ENCODE measurements at regions not wholly inside any gene's neighbourhood (a gene's known extent, or its start where the extent isn't known, plus 50 kb on each side); places are given as distances from the start of the nearest gene placed in this dataset.
"Not testable (repeated sequence)": the region's sequence is repeated elsewhere in the genome, so short reads cannot be mapped to it uniquely, and the experiment has no call there.

DNA sequence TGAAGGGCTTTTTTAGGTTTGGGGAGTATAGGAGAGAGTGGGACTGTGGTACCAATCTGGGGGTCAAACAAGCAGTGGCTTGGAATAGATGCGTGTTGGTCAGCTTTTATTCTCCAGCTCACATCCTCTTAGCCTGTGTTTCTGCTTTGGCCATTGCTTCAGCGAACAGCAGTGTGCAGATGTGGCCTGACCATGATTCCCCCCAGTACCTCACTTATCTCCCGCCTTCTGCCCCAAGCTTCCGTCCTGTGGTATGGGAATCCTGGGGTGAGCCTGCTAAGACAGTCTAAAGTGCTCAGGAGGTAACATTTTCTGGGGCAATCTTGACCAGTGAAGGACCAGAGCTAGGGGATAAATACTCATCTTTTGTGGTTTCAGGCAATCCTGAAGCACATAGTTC, 84.9 kb upstream of the TNP1 start:
- no peak for DNase-seq (ENCODE audit: low spot score)

DNA sequence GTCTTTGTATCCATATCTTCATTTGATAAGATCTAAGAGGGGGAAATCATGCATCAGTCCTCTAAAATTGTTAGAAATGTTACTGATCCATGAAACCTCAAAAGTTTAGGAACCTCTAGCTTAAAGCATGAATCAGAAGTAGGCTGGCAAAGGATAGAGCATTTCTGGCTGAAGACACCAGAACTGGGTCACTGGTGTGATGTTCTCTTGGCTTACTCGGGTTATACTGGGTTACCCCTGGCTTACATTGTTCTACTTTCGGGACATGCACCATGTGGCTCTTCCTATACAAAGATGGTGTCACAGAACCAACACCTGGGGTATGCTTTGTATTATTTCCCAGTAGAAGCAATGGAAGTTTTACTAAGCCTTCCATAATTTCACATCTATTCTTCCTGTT, 83.2 kb upstream of the TNP1 start:
- DNase-seq (ENCODE audit: low spot score): no peak

DNA sequence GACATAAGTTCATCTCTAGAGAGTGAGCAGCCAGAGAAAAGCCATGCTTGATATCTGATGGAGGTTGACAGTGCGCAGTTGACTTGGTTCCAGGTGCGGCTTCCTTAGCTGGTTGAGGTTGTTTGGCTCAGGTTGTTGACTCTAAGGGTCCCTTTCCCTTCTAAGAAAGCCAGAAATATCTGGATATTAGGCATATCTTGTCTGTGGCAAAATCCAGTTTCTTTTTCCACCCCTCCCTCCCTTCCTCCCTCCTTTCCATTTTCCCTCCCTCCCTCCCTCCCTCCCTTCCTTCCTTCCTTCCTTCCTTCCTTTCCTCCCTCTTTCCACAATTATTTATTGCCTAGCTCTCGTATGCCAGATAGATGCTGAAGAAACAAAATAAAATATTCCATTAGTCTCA, 82.6 kb upstream of the TNP1 start:
- no peak for DNase-seq (ENCODE audit: low spot score)

DNA sequence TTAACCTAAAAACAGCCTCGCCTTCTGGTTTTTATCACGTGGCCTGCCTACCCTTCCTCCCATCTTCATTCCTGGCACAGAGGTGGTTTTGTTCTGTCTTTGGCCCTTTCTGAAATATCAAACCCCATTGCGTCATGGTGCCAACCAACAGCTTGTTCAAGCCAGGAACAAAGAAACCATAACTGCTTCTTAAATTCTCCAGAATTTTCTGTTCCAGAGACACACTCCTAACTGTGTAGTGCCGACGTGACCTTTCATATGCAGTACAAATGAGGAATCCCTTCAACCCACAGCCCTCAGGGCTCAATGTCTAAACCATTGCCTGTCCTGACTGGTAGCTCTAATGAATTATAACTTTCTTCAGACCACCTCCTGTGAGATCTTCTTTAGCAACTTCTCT, 82.2 kb upstream of the TNP1 start:
- DNase-seq (ENCODE audit: low spot score): no peak

DNA sequence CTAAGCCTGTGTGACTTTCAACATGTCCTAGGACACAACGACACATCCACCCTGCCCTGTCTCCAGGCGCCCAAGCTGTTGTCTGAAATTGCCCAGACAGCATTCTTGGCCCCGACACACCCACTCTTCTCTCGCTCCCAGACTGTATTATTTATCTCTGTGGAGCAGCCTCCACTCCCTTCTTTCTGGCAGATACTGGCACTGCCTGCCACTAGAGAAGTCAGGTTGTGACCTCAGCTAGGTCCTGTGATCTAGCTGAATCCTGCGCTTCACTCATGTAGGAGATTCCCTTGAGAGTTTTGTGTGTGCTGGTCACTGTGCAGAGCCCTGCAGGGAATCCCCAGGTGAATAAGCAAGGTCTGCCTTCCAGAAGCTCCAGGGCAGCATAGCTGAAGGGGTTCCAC, 77.1 kb upstream of the TNP1 start:
- no peak for DNase-seq (ENCODE audit: low spot score)

DNA sequence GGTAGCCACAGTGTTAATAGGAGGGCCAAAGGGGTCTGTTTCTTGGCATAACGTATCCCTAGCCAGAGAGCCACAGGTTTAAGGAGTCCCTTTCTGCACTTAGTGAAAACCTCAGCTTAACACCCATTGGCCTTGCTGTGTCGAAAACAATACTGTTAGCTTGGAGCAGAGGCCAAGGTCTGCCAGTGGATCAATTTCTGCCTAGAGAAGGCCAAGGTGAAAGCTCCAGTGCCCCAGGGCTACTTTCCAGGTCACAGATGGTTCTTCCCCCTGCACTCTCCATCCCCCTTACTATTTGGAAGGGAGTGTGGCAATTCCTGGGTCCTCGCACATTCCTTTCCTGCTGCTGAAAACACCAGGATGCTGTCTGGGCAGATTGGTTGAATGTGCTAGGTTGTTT, 74.8 kb upstream of the TNP1 start:
- no peak for DNase-seq (ENCODE audit: low spot score)

DNA sequence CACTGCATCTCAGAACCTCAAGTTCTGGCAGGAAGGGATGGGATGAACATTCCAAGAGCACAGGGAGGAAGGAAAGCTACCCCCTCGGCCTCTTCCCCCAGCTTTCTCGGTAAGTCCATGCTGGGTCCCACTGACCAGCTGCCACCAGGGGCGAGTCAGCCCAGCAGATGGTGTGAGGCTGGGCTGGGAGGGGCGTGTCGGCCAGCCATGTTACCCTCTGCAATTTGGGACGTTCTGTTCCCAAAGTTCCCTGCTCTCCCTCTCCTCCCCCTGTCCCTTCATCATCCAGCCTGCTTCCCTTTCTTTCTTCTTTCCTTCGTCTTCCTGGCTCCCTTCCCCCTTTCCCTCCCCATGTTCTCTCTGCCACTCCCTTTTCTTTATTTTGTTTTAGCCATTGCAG, 74.3 kb upstream of the TNP1 start:
- DNase-seq (ENCODE audit: low spot score): no peak

DNA sequence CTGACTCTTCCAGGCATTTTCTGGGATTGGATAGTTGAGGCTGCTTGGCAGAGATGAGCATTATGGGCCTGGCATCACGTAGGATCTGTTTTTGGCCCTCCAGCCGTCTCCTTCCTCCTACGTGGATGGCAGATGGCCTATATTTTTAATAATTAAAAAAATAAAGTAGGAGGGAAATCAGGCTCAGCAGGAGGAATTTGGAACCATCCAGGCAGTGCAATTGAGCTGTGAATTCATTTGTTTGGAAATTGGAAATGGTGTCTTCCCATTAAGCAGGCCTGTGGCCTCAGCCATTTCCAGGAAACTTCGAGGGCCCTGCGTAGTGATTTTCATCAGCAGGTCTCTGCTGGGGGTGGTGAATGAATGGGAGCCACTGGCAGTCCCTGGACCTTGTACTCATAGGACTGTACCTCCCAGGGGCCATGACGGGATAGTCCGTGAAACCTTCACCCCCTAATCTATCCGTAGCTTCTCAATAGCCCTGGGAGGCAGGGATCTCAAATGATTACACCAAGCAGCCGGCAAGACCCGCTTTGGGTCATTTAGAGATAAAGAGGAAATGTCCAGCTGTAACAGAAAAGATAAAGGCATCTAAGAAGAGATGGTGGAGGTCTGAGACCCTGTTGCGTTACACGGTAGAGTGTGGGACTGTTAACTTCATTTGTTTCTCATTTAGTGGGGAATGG, 73.1 kb upstream of the TNP1 start:
- DNase-seq (ENCODE audit: low spot score): no peak

DNA sequence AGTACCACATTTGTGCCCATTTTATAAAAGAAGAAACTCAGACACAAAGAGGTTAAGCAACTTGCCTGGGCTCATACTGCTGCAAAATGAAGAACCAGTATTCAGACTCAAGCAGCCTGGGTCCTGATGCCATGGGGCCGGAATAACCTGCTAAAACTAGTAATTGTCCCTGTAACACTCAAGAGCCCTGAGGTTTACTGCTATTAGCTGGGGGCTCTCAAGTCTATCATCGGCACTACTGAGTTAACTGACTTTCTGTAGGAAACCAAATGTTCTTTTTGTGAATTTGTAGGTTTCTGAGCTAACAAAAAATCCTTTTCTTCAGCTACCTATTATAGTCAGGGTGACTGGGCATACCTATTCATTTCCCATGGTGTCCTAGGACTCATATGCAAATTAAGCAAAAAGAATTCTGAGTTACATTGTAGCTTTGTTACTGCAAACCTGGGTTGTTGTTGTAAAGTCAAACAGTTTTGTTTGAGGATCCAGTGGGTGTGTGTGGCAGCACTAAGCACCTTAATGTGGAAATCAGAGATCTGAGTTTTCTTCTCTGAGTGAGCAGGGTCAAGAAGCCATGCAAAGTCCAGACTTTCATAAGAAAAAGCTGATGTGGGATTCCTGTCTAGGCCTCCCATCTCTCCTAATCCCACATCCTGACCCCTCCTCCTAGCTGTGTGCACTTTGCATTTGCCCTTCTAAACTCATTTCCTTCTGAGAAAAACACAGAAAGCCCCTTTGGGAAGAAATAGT, 72.4 kb upstream of the TNP1 start:
- no peak for DNase-seq (ENCODE audit: low spot score)

DNA sequence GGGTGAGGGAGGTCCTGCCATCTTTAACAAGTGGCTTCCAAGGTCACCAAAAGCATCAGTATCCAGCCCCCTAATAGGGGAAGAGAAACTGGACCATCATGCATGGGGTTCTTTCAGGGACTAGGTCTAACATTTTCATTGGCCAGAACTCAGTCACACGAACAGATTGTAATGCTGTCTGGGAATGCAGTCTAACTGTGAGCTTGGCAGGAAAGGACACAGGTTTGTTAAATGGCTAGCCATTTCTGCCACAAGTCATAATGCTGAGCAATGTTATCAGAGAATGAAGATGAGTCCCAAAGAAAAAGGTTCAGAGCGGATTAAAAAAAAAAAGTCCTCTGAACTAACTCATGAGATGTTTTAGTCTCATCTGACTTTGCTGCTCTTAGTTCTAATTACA, 70.9 kb upstream of the TNP1 start:
- DNase-seq (ENCODE audit: low spot score): no peak

DNA sequence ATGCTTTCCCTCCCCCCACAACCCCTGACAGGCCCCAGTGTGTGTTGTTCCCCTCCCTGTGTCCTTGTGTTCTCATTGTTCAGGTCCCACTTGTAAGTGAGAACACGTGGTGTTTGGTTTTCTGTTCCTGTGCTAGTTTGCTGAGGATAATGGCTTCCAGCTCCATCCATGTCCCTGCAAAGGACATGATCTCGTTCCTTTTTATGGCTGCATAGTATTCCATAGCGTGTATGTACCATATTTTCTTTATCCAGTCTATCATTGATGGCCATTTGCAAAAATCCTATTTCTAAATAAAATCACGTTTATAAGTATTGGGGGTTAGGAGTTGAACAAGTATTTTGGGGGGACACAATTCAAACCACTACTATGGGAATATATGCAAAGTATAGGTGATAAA, 69.5 kb upstream of the TNP1 start:
- not testable (repeated sequence) for DNase-seq (ENCODE audit: low spot score)

DNA sequence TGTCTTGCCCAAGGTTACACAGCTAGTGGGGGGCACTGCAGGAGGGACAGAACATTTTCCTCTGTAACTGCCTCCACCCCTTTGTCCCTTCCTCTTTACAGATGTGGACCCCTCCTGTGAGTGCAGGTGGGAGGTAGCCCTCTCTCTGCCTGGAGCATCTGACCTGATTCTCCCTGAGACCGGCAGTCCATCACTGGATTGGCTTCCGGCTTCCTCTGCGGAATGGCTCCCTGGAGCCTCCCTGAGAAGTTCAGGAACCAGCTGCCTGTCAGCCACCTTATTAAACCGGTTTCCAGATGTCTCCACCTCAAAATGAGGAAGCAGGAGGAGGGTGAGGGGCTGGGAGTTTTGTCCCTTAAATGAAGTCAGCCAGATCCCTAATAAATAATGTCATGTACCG, 67.3 kb upstream of the TNP1 start:
- no peak for DNase-seq (ENCODE audit: low spot score)

DNA sequence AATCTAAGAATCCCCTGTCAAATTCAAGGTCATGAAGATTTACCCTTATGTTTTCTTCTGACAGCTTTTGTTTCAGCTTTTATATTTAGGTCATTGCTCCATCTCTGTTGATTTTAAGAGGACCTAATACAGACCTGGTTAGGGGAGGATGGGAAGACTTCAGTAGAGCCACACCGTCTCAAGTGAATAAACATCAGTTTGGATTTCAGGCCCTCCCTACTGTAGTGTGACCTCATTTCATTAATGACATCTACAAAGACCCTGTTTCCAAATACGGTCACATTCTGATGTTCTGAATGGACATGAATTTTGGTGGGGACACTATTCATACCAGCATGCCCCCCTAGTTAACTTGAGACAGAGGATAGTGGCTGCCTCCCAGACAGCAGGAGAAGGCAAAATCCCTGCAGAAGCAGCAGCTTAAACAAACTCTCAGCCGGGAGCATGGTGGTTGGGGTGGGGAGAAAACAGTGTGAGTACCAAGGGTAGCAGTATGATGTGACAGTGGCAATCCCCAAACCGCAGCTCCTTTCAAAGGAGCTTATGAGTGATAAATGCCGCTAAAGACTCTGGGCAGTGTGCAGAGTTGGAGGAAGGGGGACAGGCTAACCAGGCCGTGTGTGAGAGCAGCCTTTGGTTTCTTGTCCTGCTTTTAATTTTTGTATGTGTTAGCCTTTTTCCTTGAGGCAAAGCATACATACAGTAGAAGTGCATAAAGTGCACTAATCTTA, 65.9 kb upstream of the TNP1 start:
- DNase-seq (ENCODE audit: low spot score): no peak

DNA sequence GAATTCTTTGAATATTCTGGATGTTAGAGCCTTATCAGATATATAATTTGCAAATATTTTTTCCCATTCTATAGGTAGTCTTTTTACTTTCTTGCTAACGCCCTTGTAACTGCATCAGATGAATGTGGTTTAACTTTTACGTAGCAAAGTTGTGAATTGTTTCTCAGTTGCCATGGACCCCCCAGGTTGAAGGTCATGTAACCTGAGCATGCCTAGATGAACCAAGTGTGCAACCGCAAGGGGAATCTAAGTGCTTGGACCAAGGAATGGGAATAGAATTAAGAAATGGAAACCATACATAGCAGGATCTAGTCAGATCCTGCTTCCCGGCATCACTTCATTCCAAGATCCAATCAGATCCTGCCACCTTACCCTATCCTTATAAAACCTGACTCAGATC, 65.1 kb upstream of the TNP1 start:
- DNase-seq (ENCODE audit: low spot score): no peak

DNA sequence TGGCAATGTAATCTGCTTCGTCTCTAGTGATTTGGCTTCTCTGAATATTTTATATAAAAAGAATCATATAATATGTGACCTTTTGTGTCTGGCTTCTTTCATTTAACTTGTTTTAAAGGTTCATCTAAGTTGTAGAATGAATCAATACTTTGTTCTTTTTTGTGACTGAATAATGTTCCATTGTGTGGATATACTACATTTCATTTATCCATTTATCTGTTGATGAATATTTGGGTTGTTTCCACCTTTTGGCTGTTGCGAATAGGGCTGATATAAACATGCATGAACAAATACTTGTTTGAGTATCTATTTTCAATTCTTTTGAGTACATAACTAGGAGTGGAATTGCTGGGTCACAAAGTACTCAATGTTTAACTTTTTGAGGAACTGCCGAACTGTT, 63.8 kb upstream of the TNP1 start:
- DNase-seq (ENCODE audit: low spot score): no peak

DNA sequence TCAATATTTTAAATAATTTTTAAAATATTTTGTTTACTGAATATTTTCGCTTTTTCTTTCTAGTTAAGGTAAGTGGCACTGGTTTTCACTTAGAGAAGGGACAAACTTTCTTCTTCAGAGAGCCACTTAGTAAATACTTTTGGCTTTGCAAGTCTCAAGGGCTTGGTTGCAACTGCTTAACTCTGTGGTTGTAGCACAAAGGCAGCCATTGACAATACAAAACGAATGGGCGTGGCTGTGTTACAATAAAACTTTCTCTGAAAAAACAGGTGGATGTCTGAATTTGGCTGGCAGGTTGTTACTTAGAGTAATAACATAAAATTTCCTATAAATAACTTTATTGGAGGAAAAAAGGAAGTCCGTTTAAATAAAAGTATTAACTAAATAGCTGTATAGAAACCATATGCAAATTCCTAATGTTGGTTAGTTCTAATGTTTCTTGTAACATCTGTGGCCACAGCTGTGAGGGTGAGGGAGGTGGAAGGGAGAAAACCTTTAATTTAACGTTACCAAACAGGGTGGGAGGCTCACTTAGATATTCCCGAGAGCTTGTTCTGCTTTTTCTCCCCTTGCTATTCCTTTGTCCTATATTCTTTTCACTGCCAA, 62.4 kb upstream of the TNP1 start:
- no peak for DNase-seq (ENCODE audit: low spot score)

DNA sequence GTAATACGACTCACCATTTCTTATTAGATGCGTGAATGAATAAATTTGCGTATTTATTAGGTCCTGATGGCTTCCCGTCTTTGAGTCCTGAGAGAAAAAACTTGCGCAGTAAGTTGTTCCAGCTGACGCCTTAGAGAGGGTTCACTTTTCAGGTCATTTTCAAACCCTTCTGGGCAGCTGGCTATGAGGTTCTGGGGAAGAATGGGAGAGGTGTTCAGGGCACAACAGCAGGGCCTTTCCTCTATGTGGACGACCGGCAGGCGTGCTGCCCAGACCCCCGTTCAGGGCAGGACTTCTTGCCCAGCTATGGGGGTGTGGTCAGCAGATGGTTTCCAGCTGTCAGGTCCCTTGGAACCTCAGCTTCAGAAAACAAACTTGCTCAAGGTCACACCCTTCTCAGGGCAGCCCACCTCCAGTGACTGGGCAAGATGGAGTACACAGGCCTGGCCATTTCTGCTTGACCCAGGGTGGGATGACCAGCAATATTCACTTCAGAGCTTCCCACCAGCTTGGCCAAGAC, 61.1 kb upstream of the TNP1 start:
- DNase-seq (ENCODE audit: low spot score): no peak

DNA sequence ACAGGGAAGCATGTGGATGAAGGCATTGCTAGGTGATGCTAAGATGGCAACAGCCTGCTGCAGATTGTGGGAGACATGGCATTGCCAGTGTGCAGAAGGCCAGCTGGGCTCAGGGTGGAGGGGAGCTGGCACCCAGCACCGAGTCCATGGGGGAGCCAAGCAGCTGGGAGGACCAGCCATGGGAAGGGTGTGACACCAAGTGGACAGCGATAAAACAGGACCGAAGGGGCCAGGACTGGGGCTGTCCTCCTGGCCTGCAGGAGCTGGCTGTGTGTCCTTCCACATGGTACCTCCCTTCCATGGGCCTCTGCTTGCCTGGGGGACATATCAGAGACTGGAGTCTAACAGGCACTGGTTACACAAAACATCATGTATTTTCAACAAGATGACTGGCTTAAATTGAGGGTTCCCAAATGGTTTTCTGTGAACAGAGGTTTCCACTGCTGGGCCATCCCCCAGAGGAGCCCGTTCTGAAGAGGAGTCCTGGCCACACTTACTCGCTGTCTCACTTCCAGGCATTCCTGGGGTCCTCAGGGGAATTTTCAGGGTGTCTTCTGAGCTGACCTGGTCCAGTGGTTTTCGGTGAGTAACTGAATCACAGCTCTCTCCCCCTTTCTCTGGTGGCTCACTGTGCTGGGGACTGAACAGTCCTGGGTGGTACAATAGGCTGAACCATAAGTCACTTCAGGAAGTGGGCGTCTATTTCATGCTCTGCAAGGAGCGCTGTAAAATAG, 60.4 kb upstream of the TNP1 start:
- no peak for DNase-seq (ENCODE audit: low spot score)

DNA sequence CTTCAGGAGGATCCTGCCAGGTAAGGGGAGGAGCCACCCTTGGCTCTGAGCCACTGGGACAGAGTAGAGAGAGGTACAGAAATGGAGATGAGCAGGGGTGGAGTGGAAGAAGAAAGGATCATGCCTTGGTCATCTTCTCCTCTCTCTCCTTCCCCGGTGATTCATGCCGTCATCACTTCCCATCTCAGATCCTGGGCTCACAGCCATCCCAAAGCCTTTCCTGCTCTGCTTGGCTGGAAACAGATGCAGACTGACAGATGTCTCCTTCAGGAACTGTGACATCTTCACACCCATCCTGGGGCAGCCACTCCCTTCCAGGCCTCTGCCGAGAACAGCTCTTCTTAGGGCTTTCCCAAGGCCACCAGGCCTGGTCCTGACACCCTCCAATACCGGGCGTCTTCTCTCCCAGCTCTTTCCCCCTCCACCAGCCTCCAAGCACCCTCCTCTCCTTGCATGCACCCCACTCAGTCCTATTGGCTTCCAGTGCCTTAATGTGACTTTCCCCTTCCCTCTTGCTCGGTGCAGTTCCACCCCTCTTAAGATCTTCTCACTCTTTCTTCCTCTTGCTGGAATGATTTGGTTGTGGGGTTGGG, 58.3 kb upstream of the TNP1 start:
- DNase-seq (ENCODE audit: low spot score): peak; percentile 13

DNA sequence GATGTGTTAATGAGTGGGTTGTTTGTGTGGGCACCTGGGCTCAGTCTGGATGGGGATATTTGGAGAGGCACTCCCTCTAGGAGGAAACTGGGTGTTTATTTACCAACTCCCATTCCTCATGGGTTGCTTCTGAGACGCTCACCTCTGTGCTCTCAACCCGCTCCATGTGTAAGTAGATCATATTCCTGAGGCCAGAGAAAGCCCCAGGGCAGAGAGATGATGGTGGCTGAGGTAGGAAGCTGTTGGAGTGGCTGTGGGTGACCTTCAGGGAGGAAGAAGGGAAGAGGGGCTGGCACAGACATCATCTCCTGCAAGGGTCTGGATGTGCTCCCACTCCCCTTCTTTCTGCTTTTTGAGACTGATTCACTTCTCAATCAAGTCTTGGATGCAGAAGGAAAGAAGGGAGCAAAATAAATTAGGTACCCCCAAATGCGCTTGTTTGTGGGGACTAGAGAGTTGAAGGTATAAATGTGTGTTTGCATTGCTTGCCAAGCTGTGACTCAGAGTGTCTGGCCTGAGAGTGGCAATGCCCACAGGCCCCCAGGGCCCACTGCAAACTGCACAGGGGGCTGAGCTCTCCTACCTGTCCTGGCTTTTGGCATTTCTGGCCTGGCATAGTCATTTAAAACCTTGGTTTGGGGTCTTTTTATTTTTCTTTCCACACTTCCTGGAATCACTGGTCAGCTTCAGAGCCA, 57.2 kb upstream of the TNP1 start:
- no peak for DNase-seq (ENCODE audit: low spot score)
